ENCODE measurements at regions not wholly inside any gene's neighbourhood (a gene's known extent, or its start where the extent isn't known, plus 50 kb on each side); places are given as distances from the start of the nearest gene placed in this dataset.
"Not testable (repeated sequence)": the region's sequence is repeated elsewhere in the genome, so short reads cannot be mapped to it uniquely, and the experiment has no call there.

DNA sequence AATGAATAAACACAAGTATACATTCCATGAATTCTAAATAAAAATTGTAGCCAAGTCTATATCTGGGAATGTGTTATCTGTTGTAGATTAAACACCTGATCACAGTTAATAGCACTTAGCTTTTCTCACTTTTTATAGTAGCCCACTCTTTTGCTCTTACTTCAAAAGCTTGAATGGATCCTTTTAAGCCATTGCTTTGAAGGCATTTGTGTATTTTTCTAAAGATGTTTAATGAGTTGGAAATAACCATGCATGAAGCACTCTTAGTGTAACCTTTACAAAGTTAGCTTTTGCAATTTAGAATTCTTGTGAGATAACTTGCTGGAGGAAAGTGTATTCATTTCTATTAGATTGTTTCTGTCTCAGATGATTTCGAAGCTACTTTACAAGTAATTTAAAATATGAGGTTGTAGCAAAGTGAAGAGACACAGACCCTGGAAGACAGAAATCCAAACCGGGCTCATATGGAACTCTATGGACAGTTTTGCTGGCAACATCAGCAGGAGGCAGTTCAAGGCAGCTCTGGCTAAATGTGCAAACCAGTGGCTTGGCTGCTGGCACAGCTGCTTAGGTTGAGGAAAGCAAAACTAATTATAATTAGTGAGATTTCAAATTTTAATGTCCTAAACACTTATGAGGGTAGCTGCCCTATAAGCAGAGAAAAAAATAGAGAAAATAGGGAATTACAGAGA is 469.8 kb upstream of the ZEB2 start:
- no peak for DNase-seq (ENCODE audit: extremely low read depth, low read depth, low spot score)

DNA sequence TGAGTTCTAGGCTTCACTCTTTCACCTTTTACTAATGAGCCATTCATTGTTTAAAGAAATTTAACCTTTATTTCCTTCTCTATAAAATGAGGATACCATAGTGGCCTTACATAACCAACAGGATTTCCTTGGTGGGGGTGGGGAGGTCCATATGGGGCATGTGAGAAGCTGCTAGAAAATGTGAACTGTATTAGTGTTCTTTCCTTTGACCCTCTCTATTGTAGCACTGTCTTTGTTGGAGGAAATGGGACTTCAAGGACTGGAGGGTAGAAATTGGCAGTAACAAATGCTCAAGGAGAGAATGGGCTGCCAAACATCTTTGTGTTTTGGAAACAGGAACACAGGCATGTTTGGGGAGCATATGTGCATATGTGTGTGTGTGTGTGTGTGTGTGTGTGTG is 468.7 kb upstream of the ZEB2 start:
- DNase-seq (ENCODE audit: extremely low read depth, low read depth, low spot score), result no peak

DNA sequence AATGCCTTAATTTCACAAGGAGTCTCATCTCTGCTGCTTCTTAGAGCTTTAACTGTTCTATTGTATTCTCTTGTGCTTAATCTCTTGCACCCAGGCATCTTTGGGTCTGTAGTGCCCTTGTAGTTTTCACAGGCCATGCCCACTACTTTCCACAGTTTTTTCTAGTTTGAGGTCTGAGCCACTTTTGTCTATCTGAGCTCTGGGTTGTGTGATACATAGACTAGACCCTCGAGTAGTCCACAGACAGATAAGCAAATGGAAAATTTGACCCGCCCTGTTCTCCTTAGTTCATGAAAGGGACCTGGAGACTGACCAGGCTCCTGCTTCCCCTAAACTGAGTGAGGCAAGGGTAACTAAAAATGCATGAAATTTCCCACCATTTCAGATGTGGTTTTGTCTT is 466.8 kb upstream of the ZEB2 start:
- DNase-seq (ENCODE audit: extremely low read depth, low read depth, low spot score), result no peak

DNA sequence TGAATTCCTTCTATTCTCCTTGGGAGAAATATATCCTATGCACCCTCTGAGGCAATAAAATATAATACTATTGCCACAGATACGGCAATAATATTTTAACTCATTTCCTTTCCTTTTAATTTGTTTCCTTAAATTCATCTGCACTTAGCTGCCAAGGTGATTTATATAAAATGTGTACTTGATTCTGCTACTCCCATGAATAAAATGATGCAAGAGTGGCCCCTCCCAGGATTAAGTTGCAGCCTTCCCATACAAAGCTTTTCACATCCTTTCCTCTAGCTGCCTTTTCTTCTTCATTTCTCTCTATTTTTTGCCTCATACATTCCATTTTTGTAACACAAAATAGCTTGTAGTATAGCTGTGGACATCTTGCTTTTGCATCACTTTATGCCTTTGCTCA is 464.1 kb upstream of the ZEB2 start:
- no peak for DNase-seq (ENCODE audit: extremely low read depth, low read depth, low spot score)

DNA sequence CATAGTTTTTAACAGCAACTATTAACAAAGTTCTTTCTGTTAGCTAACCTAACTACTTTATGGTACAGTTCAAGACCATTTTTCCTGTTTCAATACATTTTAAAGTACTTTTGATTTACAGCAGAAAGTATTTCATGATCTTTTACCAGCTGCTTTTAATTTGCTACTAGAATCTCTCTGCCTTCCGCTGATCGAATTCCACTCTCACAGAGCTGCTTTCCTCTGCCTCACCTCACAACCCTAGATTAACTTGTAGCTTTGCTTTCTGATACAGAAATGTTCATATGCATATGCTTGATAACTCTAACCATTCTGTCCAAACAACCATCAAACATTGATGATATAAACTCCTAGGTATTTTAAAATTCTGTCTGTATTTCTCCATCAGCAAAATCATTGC is 463.2 kb upstream of the ZEB2 start:
- DNase-seq (ENCODE audit: extremely low read depth, low read depth, low spot score), result no peak

DNA sequence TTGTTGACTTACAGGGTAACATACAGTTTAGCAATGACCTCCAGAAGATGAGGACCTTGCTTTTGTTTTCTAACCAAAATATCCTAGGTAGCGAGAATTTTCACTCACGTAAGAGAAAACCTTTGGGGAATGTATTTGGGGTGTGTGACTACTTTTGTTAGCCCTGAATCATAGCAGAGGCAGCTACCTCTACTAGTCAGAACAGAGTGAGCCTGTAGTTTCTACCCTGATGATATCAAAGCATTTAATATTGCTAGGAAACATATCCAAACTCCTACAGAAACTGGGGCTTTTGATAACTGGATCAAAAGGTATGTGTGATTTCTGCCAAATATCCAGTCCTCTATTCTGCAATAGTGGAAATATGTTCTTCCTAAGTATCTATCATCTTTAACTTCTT is 462.6 kb upstream of the ZEB2 start:
- DNase-seq (ENCODE audit: extremely low read depth, low read depth, low spot score), result no peak

DNA sequence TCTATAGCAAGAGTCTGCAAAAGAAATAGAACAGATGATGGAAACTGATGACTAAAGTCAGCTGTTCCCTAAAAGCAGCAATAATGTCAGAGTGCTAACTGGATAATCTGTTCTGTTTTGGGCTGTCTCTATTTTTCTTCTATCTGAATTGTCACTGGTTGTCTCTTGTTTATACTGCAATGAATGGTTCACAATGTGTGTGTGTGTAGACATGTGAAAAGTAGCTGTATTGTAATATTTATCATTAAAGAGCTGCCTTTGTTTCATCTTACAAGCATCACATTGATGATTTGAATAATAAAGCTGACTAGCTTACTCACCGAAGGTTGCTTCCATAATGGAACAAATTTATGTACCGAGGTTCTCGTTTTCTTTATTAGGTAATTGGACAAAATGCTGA is 456.0 kb upstream of the ZEB2 start:
- no peak for DNase-seq (ENCODE audit: extremely low read depth, low read depth, low spot score)

DNA sequence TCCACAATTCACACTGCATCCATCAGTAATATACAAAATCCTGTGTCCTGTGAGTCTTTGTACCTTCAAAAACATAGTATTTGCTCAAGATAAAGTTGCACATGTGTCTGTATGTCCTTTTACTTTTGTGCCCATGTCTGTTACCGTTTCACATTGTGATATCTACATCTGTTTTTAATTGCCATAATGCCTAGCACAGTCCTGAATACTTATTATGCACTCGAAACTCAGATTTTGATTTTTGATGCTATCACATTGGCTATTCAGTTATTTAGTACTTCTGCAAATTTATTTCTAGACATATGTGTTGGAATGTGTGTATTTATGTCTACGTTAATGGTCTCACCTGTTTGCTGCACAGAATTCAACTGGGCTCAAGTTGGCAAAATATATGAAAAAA is 452.8 kb upstream of the ZEB2 start:
- no peak for DNase-seq (ENCODE audit: extremely low read depth, low read depth, low spot score)

DNA sequence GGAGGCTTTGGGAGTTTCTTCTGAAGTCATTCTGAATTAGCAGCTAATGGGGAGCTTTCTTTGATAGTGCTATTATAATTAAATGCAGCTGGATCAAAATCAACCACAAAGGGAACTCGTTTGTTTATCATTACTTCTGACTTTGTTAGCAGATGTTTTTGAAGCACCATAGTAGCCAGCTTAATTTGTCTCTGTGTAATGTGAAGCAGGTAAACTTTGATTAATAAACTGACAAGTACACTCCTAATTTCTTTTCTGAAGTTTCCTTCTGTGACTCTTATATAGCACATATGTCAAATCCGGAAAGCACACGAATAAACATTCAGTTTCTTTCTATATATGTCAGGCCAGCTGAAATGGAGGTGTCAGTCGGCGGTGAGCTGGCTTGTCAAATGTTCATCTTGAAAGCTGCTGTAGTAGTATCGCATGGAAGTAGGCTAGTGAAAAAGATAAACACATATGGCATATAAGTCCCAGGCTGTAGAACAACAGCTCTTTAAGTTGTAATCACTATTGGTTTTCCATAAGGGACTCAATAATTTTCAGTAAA is 451.9 kb upstream of the ZEB2 start:
- DNase-seq (ENCODE audit: extremely low read depth, low read depth, low spot score), result no peak

DNA sequence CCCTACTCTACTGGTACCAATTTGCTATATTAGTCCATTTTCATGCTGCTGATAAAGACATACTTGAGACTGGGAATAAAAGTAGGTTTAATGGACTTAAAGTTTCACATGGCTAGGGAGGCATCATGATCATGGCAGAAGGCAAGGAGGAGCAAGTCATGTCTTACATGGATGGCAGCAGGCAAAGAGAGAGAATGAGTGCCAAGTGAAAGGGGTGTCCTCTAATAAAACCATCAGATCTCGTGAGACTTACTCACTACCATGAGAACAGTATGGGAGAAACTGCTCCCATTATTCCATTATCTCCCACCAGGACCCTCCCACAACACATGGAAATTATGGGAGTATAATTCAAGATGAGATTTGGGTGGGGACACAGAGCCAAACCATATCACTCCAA is 450.5 kb upstream of the ZEB2 start:
- not testable (repeated sequence) for DNase-seq (ENCODE audit: extremely low read depth, low read depth, low spot score)

DNA sequence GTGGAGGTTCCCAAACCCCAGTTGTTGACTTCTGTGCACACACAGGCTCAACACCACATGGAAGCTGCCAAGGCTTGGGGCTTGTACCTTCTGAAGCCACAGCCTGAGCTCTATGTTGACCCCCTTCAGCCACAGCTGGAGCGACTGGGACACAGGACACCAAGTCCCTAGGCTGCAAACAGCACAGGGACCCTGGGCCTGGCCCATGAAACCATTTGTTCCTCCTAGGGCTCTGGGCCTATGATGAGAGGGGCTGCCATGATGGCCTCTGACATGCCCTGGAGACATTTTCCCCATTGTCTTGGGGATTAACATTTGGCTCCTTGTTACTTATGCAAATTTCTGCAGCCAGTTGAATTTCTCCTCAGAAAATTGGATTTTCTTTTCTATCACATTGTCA is 449.6 kb upstream of the ZEB2 start:
- DNase-seq (ENCODE audit: extremely low read depth, low read depth, low spot score), result not testable (repeated sequence)

DNA sequence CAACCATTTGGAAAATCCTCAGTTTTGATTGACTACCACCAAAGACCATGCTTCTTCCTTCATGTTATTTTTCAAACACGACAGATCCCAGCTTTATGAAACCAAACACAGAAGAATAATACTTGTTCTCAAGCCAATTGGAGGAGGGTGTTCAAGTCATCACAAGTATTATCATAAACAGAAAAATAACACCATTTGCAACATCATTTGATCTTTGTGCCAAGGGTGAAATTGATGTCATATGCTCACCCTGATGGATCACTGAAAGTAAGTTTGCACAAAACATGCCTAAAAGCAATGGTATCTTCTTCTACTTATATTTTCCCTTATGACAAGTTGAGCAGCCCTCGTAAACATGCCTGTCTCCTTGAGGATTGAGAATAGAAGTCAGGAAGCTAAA is 448.0 kb upstream of the ZEB2 start:
- no peak for DNase-seq (ENCODE audit: extremely low read depth, low read depth, low spot score)

DNA sequence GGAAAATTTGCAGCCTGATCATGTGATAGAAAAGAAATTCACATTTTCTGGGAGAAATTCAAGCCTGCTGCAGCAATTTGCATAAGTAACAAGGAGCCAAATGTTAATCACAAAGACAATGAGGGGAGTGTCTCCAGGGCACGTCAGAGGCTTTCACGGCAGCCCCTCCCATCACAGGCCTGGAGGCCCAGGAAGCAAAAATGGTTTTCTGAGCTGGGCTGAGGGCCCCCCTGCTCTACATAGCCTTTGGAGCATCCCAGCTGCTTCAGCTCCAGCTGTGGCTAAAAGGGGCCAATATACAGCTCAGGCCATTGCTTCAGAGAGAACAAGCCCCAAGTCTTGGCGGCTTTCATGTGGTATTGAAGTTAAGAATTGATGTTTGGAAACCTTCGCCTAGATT is 445.3 kb upstream of the ZEB2 start:
- no peak for DNase-seq (ENCODE audit: extremely low read depth, low read depth, low spot score)

DNA sequence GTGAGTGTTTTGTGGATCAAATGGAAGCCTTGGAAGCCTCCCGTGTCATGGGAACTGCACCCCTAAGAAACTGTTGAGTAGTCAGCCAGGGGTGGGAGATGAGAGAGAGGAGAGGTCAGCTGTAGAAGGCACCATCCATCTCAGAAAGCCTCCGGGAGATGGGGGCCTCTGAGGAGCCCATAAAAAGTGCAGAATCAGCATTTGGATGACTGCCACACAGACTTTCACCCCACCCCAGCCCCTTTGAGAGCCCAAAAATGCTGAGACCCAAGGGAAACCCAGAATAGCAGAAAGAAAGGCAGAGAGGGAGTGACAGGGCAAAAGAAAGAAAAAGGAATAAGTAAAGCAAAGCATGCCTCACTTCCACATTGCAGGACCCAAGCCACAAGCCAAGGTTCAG is 443.1 kb upstream of the ZEB2 start:
- no peak for DNase-seq (ENCODE audit: extremely low read depth, low read depth, low spot score)

DNA sequence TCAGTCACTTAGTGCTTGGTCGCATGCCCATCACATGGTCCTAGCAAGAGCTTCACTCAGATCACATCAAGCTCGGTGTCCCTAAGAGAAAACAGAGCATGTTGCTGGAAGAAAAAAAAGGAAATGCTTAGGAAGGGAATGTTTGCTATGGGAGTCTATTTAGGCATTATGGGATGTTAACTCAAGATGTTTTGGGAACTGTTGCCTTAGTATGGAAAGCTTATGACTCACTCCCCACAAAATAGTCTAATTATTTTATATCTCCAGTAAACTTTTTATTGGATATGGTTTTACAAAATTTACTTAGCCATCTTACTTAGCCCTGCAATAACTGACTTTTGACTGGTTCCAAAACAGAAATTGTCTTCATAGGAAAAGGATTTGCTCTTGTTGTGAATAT is 439.5 kb upstream of the ZEB2 start:
- DNase-seq (ENCODE audit: extremely low read depth, low read depth, low spot score), result no peak

DNA sequence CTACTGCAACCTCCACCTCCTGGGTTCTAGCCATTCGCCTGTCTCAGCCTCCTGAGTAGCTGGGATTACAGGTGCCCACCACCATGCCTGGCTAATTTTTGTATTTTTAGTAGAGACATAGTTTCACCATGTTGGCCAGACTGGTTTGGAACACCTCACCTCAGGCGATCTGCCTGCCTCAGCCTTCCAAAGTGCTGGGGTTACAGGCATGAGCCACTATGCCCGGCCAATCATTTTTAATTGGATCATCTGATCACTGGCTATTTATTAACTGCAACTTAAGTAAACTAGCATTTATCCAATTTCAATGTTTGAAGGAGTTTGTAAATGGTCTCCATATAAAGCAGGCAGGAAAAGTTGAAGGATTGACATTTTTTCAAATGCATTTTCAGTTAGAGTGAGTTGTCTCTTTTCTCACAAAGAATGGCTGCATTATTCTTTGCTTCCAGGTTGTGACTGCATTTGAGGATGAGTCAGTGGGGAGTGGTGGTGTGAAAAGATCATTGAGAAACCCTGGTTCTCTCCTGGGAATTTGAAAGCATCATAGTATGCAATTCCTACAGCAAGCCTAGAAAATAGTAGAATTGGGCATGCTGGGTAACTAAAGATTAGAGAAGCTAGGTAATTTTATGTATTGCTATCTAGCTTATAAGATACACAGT is 431.1 kb upstream of the ZEB2 start:
- DNase-seq (ENCODE audit: extremely low read depth, low read depth, low spot score), result no peak

DNA sequence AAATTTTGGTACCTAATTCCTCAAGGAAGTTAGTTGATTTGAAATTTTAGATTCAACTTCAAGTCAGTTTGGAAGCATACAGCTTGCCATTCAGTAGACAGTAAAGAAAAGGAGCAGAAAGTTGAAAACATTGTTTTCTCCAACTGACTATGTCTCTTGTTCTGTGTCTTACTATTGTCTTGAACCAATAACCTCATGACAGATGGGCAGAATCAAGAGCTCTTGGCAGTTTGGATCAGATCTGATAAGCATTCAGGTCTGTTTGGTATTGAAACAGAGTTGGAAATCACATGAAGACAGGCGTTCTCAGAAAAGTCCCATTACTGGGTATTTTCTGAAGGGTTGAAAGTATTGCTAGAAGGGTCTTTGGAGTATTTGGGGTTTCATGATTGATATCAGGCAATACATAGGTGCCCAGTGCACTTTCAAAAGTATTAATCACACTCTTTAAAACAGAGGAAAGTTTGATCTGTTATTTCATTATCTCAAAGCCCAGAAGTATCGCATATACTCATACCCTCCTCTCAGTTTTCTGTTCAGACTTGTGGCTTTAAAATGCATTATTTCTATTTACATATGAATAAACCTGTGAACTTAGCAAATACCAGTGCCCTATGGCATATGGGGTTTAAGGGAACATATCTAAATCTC is 428.4 kb upstream of the ZEB2 start:
- no peak for DNase-seq (ENCODE audit: extremely low read depth, low read depth, low spot score)

DNA sequence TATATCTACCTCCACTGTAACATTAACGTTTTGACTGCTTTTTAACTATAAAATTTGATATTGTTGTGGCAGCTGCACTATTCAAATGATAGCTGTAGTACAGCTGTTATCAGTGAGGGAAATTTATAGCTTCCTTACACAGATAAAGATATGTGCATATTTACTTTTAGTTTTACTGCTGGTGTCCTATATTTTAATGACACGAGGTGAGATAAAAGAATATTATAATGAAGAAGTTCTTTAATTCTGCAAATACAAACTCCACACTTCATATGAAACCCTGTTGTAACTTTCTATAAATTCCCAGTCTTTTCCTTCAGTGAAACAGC is 427.8 kb upstream of the ZEB2 start:
- no peak for DNase-seq (ENCODE audit: extremely low read depth, low read depth, low spot score)

DNA sequence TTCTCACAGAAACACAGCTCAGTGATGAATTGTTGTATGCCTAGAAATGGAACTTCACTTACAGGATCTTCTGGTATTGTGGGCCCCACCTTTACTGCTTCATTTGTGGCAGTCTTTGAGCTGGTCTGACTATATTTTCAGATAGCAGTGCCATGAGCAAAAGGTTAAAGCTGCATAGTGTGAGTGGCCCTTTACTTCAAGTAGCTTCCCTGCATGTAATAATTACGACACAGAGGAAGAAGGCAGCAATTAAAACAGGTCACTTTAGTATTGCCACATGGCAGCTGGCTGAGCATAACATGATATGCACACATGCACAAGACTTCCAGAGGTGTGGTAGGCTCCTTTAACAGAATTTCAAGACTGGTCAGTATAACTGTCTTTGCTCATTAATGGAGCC is 426.3 kb upstream of the ZEB2 start:
- no peak for DNase-seq (ENCODE audit: extremely low read depth, low read depth, low spot score)

DNA sequence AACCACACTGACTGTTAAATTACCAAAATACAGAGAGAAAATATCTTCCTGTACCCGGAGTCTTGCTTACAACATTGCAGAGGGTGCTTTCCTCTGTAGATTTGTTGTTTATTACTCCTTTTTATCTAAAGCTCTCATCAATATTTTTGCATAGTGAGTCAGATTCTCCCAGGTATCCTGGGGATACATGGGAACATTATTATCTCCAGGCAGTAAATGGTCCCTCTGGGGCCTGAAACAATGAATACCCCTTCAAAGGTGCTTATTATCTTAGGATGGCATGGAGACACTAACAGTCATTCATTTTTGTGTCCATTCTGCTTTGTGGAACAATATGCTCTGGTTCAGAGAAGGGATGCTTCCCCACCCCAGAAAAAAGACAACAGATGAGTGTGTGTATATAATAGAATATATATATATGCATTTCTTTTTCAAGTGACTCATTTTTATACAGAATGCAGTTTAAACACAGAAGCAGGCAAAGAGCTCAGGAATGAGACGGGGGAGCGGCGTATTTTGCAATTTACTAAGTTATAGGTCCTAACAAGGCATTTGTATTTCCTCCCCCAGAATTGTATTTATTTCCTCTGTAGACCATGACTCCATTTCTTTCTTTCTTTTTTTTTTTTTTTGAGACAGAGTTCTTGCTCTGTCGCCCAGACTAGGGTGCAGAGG is 424.8 kb upstream of the ZEB2 start:
- DNase-seq (ENCODE audit: extremely low read depth, low read depth, low spot score), result no peak

DNA sequence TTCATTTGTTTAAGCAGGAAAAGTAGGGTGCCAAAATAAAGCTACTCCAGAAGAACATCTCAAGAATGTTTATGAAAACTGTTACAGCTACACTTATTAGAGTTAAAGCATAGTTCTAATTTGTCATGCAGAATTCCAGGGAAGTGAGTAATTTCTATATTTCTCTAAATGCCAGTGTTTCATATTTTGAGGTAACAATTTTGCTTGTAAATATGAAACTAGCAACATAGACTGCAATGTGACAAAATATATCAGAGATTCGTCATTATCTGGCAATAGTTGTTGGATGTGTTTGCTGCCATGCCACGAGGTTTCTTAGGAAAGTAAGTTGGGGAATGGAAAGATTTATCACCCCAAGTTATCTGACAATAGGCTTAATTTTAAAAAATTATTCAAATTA is 424.1 kb upstream of the ZEB2 start:
- DNase-seq (ENCODE audit: extremely low read depth, low read depth, low spot score), result no peak

Measured in glomerular endothelial cell (primary cell).